Lower lobe of right lung (tissue), 2 donors: ENCODE measurements at regions not wholly inside any gene's neighbourhood (a gene's known extent, or its start where the extent isn't known, plus 50 kb on each side); places are given as distances from the start of the nearest gene placed in this dataset.

ENCODE experiments used
- ATAC-seq, 2 donors: fragments of 200-7000 bp; cut with Tn5 transposase; one replicate each; pipeline ENCODE4 v1.9.1; 2020 to 2022; ENCODE audit warnings: mild to moderate bottlenecking in 2 of 2, moderate library complexity in 2 of 2
- DNase-seq: peaks from one replicate; pipeline ENCODE4 v3.0.0-alpha.2; 2020
- H3K27ac ChIP-seq: fragments of 200-600 bp; one replicate; pipeline ENCODE4 v1.8.0; 2022
- H3K27me3 ChIP-seq: fragments of 200-600 bp; one replicate; pipeline ENCODE4 v1.8.0; 2022; ENCODE audit warnings: low read depth
- H3K36me3 ChIP-seq: fragments of 200-600 bp; one replicate; pipeline ENCODE4 v1.8.0; 2022; ENCODE audit warnings: mild to moderate bottlenecking
- H3K4me1 ChIP-seq: fragments of 200-600 bp; one replicate; pipeline ENCODE4 v1.8.0; 2022
- H3K4me3 ChIP-seq: fragments of 200-600 bp; one replicate; pipeline ENCODE4 v1.8.0; 2022; ENCODE audit warnings: mild to moderate bottlenecking
- H3K9me3 ChIP-seq: fragments of 200-600 bp; one replicate; pipeline ENCODE4 v1.8.0; 2022
- CTCF ChIP-seq: fragments of 200-600 bp; IDR thresholded peaks from one replicate; pipeline ENCODE4 v1.8.0; 2022; ENCODE audit warnings: antibody characterized with exemption, mild to moderate bottlenecking
- intact Hi-C: fragments of 100-400 bp; cut with DNase I; formaldehyde crosslinking; loops from one replicate; pipeline ENCODE4 v1.11.0; 2022
- donor health status: DM: no; HTN: yes; CAD: no; lungs with severe emphysema.

GRCh38 chr16:73145166-73145880, 97.4 kb upstream of the ZFHX3 start:
- H3K4me1 ChIP-seq = peaks cover 11% of the 10 kb centered on the region
- H3K9me3 ChIP-seq = no peaks in the 10 kb centered on the region
- no peak for ATAC-seq
- no peak overlapping the region for H3K4me3 ChIP-seq
- no peak for DNase-seq
- no peak for TF ChIP-seq CTCF
- H3K27me3 ChIP-seq = no peaks in the 10 kb centered on the region
- H3K36me3 ChIP-seq = no peaks in the 10 kb centered on the region
- intact Hi-C loops = no loop called here
- H3K27ac ChIP-seq = no peak overlapping the region

GRCh38 chr16:73143576-73144422, 95.9 kb upstream of the ZFHX3 start:
- peak overlapping the region; percentile 20 for H3K27ac ChIP-seq
- ATAC-seq = no peak
- intact Hi-C loops = no loop called here

GRCh38 chr16:73143002-73143401, 95.1 kb upstream of the ZFHX3 start:
- no peak for ATAC-seq

More at GRCh38 chr16:73143576-73144422, 95.9 kb upstream of the ZFHX3 start:
- no peak for DNase-seq
- no peak for TF ChIP-seq CTCF
- Histone ChIP-seq H3K36me3 (no peaks in the 10 kb centered on the region), H3K9me3 (no peaks in the 10 kb centered on the region), H3K27me3 (no peaks in the 10 kb centered on the region), H3K4me3 (peak overlapping the region; percentile 42), H3K4me1 (peaks cover 7% of the 10 kb centered on the region)

DNA sequence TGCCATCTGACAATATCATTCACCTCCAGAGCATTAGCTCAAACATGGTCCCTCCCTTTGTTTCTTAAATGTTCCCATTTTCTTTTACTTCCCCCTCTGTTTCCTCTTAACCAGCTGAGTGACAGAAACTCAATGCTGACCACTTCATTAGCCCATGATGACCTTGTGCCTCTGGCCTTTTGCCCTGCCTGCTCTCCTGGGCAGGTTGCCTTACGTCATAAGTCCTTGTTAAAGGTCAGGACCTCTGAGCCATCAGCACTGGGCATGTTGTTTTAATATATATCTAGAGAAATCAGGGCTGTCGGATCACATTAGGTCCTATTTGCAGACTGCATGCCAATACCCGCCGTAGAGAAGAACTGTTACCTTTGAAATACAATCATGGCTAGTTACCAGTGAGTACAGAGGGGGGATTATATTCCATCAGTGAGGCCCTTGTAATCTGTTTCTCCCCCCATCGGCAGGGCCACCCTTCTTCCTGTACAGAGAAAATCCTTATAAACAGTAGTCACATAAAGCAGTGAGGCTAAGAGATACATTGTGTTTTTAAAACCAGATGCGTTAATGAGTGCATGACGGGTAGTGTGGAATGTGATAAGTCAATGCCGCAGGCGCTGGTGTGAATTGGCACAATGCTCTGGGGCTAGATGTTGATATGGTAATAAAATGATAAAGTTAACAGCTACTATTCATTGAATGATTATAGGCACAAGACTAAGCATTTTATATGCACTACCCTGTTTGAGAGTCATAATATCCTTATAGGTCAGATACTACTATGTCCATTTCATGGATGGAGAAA, 94.3 kb upstream of the ZFHX3 start:
- Histone ChIP-seq H3K4me1 (peaks cover 7% of the 10 kb centered on the region), H3K4me3 (no peak overlapping the region), H3K27me3 (no peaks in the 10 kb centered on the region), H3K9me3 (no peaks in the 10 kb centered on the region), H3K27ac (no peak overlapping the region), H3K36me3 (no peaks in the 10 kb centered on the region)
- DNase-seq (no peak), ATAC-seq (no peak)
- no peak for TF ChIP-seq CTCF
- intact Hi-C loops = no loop called here

More at GRCh38 chr16:73143002-73143401, 95.1 kb upstream of the ZFHX3 start:
- H3K36me3 ChIP-seq = no peaks in the 10 kb centered on the region
- H3K27ac ChIP-seq = no peak overlapping the region
- no peak overlapping the region for H3K4me3 ChIP-seq
- peaks cover 7% of the 10 kb centered on the region for H3K4me1 ChIP-seq
- no peaks in the 10 kb centered on the region for H3K9me3 ChIP-seq
- intact Hi-C loops = no loop called here
- H3K27me3 ChIP-seq = no peaks in the 10 kb centered on the region
- TF ChIP-seq CTCF = no peak
- no peak for DNase-seq

DNA sequence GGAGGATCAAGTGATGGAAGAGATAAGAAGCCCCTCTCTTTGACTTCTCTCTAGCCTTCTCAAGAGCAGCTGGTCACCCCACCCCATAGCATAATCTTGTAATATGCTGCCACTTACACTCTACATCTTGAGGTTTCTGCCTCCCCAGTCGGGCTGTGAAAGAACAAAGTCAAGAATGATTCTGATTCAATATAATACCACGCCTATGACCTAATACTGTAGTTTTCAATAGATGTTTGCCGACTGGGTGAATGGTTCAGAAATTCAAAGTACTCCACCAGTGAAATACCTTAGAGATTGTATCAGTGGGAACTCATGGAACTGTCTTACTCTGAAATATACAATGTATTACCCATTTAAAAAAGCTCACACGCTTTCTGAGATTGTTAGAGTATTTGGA, 93.0 kb upstream of the ZFHX3 start:
- H3K27me3 ChIP-seq = no peaks in the 10 kb centered on the region
- peaks cover 7% of the 10 kb centered on the region for H3K4me1 ChIP-seq
- ATAC-seq (no peak), DNase-seq (no peak)
- H3K4me3 ChIP-seq = no peak overlapping the region
- H3K9me3 ChIP-seq = no peaks in the 10 kb centered on the region
- no peak overlapping the region for H3K27ac ChIP-seq
- intact Hi-C loops = no loop called here
- TF ChIP-seq CTCF = no peak
- H3K36me3 ChIP-seq = no peaks in the 10 kb centered on the region
